ENCODE measurements at regions not wholly inside any gene's neighbourhood (a gene's known extent, or its start where the extent isn't known, plus 50 kb on each side); places are given as distances from the start of the nearest gene placed in this dataset.

DNA sequence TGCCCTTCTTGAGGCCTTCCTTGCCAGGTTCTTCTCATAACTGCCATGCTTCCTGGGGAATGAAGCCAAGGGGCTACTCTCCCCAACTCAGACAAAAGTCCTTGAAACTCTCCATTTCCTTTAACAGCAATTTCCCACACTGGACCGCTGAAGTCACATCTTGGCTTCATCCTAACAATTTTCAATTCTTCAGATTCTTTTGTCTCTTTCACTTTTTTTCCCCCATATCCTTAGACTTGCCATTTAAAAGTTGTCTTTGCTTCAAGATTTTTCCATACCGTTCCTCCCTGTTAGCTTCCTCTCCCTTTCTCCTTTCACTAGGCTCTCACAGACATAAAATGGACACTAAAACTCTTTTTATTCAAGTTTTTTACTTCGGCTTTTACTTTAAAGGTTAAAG, 93.1 kb upstream of the ITGA1 start:
- Mint-ChIP-seq H3K4me1 (ENCODE audit: low read depth) (peaks cover 2% of the 10 kb centered on the region), H3K9me3 (no peaks in the 10 kb centered on the region), H3K27me3 (ENCODE audit: low read depth) (peaks cover 36% of the 10 kb centered on the region), H3K27ac (no peak overlapping the region), H3K36me3 (ENCODE audit: low read depth) (no peaks in the 10 kb centered on the region), H3K4me3 (no peak overlapping the region)
- DNase-seq (ENCODE audit: low spot score): no peak

DNA sequence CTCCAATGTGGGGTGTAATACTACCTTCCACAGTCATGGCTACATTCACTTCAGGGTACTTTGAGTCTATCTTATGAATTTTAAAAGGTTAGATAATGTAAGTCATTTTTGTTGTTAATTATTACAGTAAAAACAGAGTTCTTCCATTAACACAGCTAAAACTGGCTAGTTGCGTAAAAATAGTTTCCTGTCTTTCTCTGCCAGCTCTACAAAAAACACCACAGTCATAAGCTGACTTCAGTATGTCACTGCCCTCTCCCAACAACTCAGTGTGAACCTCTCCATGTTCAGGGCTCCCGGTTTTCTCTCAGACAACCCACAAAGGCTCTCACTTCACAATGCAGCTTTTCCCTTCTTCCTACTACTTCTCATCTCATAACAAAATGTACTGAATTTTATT, 84.8 kb upstream of the ITGA1 start:
- H3K9me3 Mint-ChIP-seq: no peaks in the 10 kb centered on the region
- no peaks in the 10 kb centered on the region for H3K36me3 Mint-ChIP-seq (ENCODE audit: low read depth)
- no peak overlapping the region for H3K4me3 Mint-ChIP-seq
- DNase-seq (ENCODE audit: low spot score): no peak
- peaks cover 12% of the 10 kb centered on the region for H3K27me3 Mint-ChIP-seq (ENCODE audit: low read depth)
- peaks cover 20% of the 10 kb centered on the region for H3K4me1 Mint-ChIP-seq (ENCODE audit: low read depth)
- no peak overlapping the region for H3K27ac Mint-ChIP-seq

DNA sequence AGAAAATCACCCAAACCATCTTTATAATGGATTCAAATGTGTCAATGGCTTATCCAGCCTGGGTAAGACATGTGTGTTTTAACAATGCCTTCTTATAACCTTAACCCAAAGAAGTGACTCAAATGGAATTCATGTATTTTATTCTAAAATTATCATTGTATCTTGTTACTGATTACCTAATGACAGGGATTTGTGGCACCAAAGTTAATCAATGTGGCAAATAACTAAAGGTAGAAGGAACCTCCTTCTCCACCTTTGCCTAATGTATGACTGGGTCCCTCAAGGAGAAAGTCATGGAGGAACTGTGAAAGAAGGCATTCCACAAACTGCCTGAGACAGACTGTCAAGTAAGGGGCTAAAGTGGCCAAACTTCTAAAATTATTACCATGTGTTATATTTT, 84.4 kb upstream of the ITGA1 start:
- H3K36me3 Mint-ChIP-seq (ENCODE audit: low read depth): no peaks in the 10 kb centered on the region
- peaks cover 23% of the 10 kb centered on the region for H3K4me1 Mint-ChIP-seq (ENCODE audit: low read depth)
- no peak for DNase-seq (ENCODE audit: low spot score)
- H3K27me3 Mint-ChIP-seq (ENCODE audit: low read depth): peaks cover 13% of the 10 kb centered on the region
- H3K27ac Mint-ChIP-seq: no peak overlapping the region
- H3K9me3 Mint-ChIP-seq: no peaks in the 10 kb centered on the region
- no peak overlapping the region for H3K4me3 Mint-ChIP-seq

DNA sequence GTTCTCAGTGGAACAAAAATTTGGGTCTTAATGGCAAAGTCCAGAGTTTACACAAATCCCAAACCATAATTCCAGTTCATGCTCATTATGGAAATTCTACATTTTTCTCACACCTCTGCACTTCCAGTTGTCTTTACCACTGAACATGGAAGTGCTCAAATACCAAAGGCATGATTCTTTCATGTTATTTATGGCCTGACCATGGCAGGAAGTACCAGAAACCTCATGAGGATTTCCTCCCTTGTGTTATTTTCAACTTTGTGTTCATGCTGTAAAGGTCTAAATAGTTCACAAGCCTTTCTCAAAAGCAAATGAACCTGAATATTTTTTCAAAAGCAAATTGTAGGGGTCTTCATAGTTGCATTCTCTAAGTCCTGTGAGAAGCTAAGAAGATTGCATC, 82.0 kb upstream of the ITGA1 start:
- Mint-ChIP-seq H3K4me1 (ENCODE audit: low read depth) (peaks cover 46% of the 10 kb centered on the region), H3K4me3 (peak overlapping the region; percentile 54), H3K9me3 (no peaks in the 10 kb centered on the region), H3K36me3 (ENCODE audit: low read depth) (peaks cover 1% of the 10 kb centered on the region), H3K27ac (no peak overlapping the region), H3K27me3 (ENCODE audit: low read depth) (peaks cover 15% of the 10 kb centered on the region)
- no peak for DNase-seq (ENCODE audit: low spot score)

DNA sequence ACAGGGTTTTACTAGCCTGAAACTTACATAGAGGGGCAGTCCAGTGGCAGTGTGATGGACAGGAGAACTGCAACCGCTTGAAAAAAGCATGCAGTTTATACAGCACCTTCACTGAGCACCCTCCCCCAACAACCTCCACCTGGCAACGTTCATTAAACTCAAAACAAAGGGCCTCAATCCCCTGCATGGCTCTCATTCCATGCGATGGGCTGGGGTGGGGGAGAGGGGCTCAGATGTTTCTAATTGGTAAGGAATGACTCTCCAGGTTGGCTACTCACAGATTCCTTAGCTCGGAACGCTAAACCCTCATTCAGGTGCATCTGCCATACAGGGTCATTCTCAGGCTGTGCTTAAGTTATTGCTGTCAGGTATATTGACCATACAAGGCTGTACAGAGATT, 80.9 kb upstream of the ITGA1 start:
- Mint-ChIP-seq H3K4me1 (ENCODE audit: low read depth) (peaks cover 51% of the 10 kb centered on the region), H3K36me3 (ENCODE audit: low read depth) (peaks cover 1% of the 10 kb centered on the region), H3K27ac (no peak overlapping the region), H3K9me3 (no peaks in the 10 kb centered on the region), H3K4me3 (no peak overlapping the region), H3K27me3 (ENCODE audit: low read depth) (peaks cover 15% of the 10 kb centered on the region)
- DNase-seq (ENCODE audit: low spot score): no peak

DNA sequence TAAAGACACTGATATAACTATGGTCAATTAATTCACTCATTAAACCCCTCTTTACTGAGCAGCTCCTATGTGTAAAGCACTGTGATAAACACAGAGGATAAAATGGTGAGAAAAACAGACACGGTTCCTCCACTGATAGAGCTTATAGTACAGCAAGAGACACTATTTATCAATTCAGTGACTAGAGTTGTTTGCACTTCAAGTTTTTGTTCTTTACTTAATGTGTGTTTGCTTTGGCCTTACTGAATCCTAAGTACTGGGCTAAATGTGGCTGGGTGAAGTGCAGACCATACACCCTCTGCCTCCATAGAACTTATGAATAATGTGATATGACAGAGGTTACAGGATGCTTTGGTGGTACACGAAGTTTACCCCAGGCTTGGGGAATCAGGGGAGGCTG, 80.1 kb upstream of the ITGA1 start:
- peaks cover 55% of the 10 kb centered on the region for H3K4me1 Mint-ChIP-seq (ENCODE audit: low read depth)

DNA sequence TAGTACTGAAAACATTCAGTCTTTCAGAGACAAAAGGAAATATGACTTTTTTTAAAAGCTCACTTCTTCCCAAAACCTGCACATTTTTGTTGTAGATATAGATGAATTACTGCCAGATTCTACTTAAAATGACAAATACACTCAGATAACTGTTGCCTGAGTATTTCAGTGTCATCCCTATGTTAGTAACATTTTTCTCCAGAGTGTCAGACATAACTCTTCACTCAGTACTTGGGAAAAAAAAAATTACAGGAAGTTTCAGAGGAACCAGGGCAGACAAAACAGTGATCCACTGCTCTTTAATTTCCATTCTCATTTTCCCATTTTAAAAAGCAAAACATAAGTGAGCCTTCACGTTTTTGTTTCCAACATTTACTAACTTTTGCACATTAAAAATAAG, 79.3 kb upstream of the ITGA1 start:
- Mint-ChIP-seq H3K9me3 (peaks cover 8% of the 10 kb centered on the region), H3K4me3 (peak overlapping the region; percentile 39), H3K36me3 (ENCODE audit: low read depth) (peaks cover 5% of the 10 kb centered on the region), H3K27me3 (ENCODE audit: low read depth) (peaks cover 8% of the 10 kb centered on the region), H3K27ac (no peak overlapping the region), H3K4me1 (ENCODE audit: low read depth) (peaks cover 57% of the 10 kb centered on the region)
- no peak for DNase-seq (ENCODE audit: low spot score)

More for the DNA sequence above, 80.1 kb upstream of the ITGA1 start:
- DNase-seq (ENCODE audit: low spot score): no peak
- Mint-ChIP-seq H3K4me3 (no peak overlapping the region), H3K27ac (no peak overlapping the region), H3K9me3 (no peaks in the 10 kb centered on the region), H3K27me3 (ENCODE audit: low read depth) (peaks cover 11% of the 10 kb centered on the region), H3K36me3 (ENCODE audit: low read depth) (peaks cover 1% of the 10 kb centered on the region)

DNA sequence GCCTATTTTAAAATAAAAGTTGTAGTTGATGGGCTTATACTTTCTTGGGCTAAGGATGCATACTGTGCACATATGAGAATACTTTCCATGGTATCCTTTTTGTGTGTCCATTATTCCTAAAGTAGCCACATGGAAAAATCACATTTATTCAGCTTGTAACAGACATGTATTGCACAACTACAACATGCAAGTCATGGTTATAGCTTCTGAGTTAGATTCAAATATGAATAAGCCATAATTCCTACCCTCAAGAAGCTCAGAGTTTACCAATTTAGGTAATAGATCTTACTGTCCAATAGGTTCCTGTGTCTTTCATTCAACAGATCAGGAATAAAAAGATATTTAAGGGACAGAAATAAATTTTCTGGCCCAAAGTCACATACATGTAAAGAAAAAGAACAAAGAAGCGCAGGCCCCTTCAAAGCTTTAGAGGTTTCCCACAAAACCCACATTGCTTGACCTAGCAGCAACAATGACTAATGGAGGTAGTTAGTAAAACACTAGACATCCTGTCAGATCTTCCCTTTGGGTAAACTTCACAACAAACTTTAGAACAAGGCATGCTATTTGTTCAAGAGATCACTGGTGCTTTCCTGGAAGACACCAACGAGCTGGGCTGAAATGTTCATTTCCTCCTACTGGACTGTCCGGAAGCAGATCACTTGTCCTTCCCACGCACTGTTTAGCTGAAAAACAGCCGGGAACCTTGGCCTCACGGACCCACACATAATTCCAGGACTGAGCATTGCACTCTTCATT, 78.4 kb upstream of the ITGA1 start:
- peaks cover 57% of the 10 kb centered on the region for H3K4me1 Mint-ChIP-seq (ENCODE audit: low read depth)
- H3K36me3 Mint-ChIP-seq (ENCODE audit: low read depth): peaks cover 5% of the 10 kb centered on the region
- DNase-seq (ENCODE audit: low spot score): peak; percentile 52
- H3K27ac Mint-ChIP-seq: peak overlapping the region; percentile 65
- peaks cover 6% of the 10 kb centered on the region for H3K27me3 Mint-ChIP-seq (ENCODE audit: low read depth)
- peak overlapping the region; percentile 64 for H3K4me3 Mint-ChIP-seq
- H3K9me3 Mint-ChIP-seq: peaks cover 11% of the 10 kb centered on the region

DNA sequence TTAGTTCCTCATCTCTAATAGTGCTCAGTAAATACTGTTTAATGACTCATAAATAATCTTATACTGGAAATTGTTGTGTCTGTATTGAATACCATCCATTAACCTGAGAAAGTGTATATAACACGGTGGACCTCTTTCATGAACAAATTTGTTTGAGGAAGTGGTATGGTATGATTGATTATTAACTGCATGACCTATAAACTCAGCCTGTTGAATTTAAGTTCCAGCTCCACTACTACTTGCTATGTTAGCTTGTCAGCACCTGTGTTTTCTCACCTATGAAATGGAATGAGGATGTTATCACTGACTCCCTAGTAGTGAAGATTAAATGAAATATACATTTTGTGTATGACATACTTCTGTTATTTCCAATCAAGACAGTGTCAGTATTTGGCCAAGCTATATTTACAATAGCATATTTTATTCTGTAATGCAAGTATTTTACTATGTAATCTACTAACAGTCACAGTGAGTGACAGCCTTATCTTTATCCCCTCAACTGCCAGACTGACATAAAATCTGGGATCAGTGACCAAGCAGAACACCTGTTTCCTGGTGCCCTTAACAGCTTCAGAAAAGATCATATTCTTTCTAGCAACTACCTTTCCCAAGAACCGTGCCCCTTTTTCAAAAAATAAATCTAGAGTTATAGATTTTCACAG, 77.3 kb upstream of the ITGA1 start:
- Mint-ChIP-seq H3K4me1 (ENCODE audit: low read depth) (peaks cover 57% of the 10 kb centered on the region), H3K27ac (peak overlapping the region; percentile 74)

DNA sequence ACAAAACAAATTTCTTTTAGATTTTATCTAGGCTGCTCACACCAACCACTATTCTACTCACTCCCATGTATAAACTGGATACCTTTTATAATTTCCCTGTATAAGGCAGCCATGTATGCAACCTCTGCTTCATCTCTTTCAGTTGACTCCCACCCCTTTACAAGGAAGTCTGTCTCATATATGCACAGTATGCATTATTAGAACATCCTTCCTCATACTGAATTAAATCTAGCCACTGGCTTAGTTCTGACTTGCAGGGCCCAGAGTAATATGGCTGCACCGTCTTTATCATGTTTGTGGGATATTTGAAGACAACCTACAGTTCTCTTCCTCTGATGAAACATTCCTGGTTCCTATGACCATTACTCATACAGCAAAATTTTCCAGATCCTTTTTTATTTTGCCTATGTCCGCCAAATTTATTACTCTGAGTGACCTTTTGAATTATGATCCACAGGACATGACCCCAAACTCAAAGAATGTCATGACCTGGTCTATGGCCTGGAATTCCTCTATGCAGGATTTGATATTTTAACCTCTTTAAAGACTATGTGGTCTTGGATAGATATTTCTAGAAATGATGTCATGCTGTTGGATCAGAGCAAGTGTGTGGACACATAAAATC, 76.6 kb upstream of the ITGA1 start:
- H3K27me3 Mint-ChIP-seq (ENCODE audit: low read depth): peaks cover 6% of the 10 kb centered on the region
- H3K9me3 Mint-ChIP-seq: peaks cover 28% of the 10 kb centered on the region
- DNase-seq (ENCODE audit: low spot score): no peak
- H3K36me3 Mint-ChIP-seq (ENCODE audit: low read depth): peaks cover 10% of the 10 kb centered on the region
- H3K4me3 Mint-ChIP-seq: no peak overlapping the region
- H3K4me1 Mint-ChIP-seq (ENCODE audit: low read depth): peaks cover 52% of the 10 kb centered on the region
- no peak overlapping the region for H3K27ac Mint-ChIP-seq

More for the DNA sequence above, 77.3 kb upstream of the ITGA1 start:
- Mint-ChIP-seq H3K27me3 (ENCODE audit: low read depth) (peaks cover 6% of the 10 kb centered on the region), H3K9me3 (peaks cover 21% of the 10 kb centered on the region), H3K4me3 (peak overlapping the region; percentile 64), H3K36me3 (ENCODE audit: low read depth) (peaks cover 5% of the 10 kb centered on the region)
- no peak for DNase-seq (ENCODE audit: low spot score)

DNA sequence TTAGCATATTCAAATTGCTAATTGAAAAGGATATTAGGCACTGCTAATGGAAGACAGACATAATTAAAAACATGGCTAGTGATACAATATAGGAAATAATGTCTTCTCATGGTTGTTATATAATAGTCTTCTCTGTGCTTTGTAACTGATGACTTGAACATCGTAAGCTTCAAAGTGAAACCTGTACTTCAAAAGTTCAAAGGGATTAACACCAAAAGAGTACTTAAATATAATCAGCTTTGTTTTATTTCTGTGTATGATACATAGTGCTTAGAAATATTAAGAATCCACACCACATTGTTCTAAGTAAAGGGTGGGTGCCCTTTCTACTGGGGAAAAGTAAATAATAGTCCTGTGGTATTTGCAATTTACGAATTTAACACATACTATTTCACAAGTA, 75.4 kb upstream of the ITGA1 start:
- DNase-seq (ENCODE audit: low spot score): no peak
- peaks cover 6% of the 10 kb centered on the region for H3K27me3 Mint-ChIP-seq (ENCODE audit: low read depth)
- no peak overlapping the region for H3K4me3 Mint-ChIP-seq

DNA sequence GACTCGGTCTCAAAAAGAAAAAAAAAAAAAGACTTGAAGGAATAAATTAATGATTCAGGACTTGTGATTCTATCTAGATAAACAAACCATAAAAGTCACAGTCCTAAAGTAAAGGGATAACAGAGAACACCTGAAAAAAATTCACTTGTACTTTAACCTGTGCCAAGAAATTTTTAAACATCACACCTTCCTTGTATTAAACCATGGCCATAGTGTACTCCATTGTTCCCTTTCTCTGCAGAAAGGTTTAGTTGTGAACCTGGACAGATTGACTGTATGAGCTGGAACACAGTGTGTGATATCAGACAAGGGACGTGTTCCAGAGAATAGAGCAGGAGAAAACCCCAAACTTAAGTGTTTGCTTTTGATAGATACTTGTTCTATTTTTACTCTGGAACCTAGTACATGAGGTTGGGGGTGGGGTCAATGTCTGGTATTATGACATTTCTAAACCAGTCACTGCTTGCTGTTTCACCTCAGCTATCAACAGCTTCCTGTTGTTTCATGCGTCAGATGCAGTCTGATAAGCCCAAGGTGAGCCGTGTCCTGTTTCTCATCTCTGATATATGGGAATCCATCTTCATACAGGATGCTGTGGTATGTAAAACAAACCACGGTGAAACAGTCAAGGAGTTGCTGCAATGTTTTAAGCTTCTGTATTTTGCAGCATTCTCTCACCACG, 62.5 kb upstream of the ITGA1 start:
- Mint-ChIP-seq H3K36me3 (ENCODE audit: low read depth) (peaks cover 26% of the 10 kb centered on the region), H3K27ac (peak overlapping the region; percentile 86), H3K4me3 (peak overlapping the region; percentile 81), H3K27me3 (ENCODE audit: low read depth) (no peaks in the 10 kb centered on the region), H3K9me3 (peaks cover 28% of the 10 kb centered on the region), H3K4me1 (ENCODE audit: low read depth) (peaks cover 55% of the 10 kb centered on the region)
- DNase-seq (ENCODE audit: low spot score): peak; percentile 75

More for the DNA sequence above, 75.4 kb upstream of the ITGA1 start:
- peaks cover 14% of the 10 kb centered on the region for H3K36me3 Mint-ChIP-seq (ENCODE audit: low read depth)
- peaks cover 45% of the 10 kb centered on the region for H3K4me1 Mint-ChIP-seq (ENCODE audit: low read depth)
- no peak overlapping the region for H3K27ac Mint-ChIP-seq
- peaks cover 40% of the 10 kb centered on the region for H3K9me3 Mint-ChIP-seq

DNA sequence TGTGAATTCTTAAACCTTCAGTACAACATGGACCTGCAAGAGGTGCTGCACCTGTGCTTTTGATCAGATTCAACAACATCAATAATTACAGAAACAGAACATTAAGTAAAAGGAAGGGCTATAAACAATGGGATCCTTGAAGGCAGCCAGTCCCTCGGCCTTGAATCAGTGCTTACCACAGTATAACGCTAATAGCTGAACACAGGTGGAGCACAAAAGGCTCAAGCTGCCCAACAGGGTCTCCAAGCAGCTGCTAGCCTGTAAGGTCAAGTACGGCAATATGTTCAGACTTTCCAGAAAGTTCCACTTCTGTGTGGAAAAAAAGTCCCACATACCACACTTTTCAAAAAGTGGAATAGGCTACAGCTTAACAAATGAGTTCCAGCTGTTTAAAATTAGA, 61.9 kb upstream of the ITGA1 start:
- peaks cover 55% of the 10 kb centered on the region for H3K4me1 Mint-ChIP-seq (ENCODE audit: low read depth)
- H3K9me3 Mint-ChIP-seq: peaks cover 27% of the 10 kb centered on the region
- no peaks in the 10 kb centered on the region for H3K27me3 Mint-ChIP-seq (ENCODE audit: low read depth)
- peaks cover 23% of the 10 kb centered on the region for H3K36me3 Mint-ChIP-seq (ENCODE audit: low read depth)
- H3K4me3 Mint-ChIP-seq: peak overlapping the region; percentile 81
- no peak for DNase-seq (ENCODE audit: low spot score)
- peak overlapping the region; percentile 86 for H3K27ac Mint-ChIP-seq

DNA sequence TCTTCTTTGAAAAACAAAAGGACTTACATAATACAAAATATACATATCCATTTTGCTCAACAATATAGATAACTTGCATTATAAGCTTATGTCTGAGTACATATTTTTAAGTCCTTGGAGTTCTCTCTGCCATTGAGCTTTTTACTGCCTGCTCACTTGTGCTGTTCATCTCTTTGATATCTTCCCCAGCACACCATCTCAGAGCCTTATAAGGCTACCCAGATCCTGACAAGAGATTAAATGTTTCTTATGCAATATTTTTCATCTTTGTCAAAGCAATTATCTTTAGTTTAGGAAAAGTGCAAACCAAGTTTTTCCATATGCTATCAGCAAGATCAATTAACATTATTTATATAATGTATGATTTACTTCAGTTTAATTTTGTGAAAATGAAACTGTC, 60.7 kb upstream of the ITGA1 start:
- Mint-ChIP-seq H3K9me3 (peaks cover 26% of the 10 kb centered on the region), H3K27ac (peak overlapping the region; percentile 27), H3K4me1 (ENCODE audit: low read depth) (peaks cover 56% of the 10 kb centered on the region), H3K36me3 (ENCODE audit: low read depth) (peaks cover 22% of the 10 kb centered on the region), H3K4me3 (peak overlapping the region; percentile 67), H3K27me3 (ENCODE audit: low read depth) (no peaks in the 10 kb centered on the region)
- DNase-seq (ENCODE audit: low spot score): no peak

All from T-helper 2 cell treated with Interferon-gamma antibody and Interleukin-4, amounts not matched to agents 5 μg/mL and 100 μg/mL, for 36 hours (primary cell).